Vagina (tissue), 2 donors: ENCODE measurements at regions not wholly inside any gene's neighbourhood (a gene's known extent, or its start where the extent isn't known, plus 50 kb on each side); places are given as distances from the start of the nearest gene placed in this dataset.

Source experiments
- DNase-seq, 2 donors: peaks; one replicate each; pipeline ENCODE4 v3.0.0-alpha.2; 2017; ENCODE audit errors: extremely low spot score in 2 of 2
- H3K27ac ChIP-seq: fragments of 200-600 bp; sonication (generic); one replicate; pipeline ENCODE4 v1.5.1; 2019
- H3K27me3 ChIP-seq: fragments of 200-600 bp; sonication (generic); one replicate; pipeline ENCODE4 v1.5.1; 2019
- H3K36me3 ChIP-seq, 2 donors: fragments of 200-600 bp; sonication (generic); one replicate each; pipeline ENCODE4 v1.5.1; 2017 to 2019
- H3K4me1 ChIP-seq: fragments of 200-600 bp; sonication (generic); one replicate; pipeline ENCODE4 v1.5.1; 2019
- H3K4me3 ChIP-seq, 2 donors: fragments of 200-600 bp; sonication (generic); 1 replicate in 1 of 2; 2 replicates in 1 of 2; pipeline ENCODE4 v1.5.1; 2016 to 2019
- H3K9me3 ChIP-seq: fragments of 200-600 bp; sonication (generic); one replicate; pipeline ENCODE4 v1.5.1; 2019
- CTCF ChIP-seq, 3 experiments: fragments of 450-650 bp in 2 of 3; fragments of 200-600 bp in 1 of 3; sonication (generic) in 1 of 3; IDR thresholded peaks; one replicate each; pipeline ENCODE4 v1.5.1; 2017 to 2019; ENCODE audit warnings: antibody characterized with exemption in 3 of 3, mild to moderate bottlenecking in 2 of 3, moderate library complexity in 2 of 3
- POLR2A ChIP-seq, 2 donors: fragments of 450-650 bp; IDR thresholded peaks; one replicate each; pipeline ENCODE4 v1.6.1; 2017; ENCODE audit warnings: antibody characterized with exemption in 2 of 2, mild to moderate bottlenecking in 2 of 2, moderate library complexity in 2 of 2
- POLR2AphosphoS5 ChIP-seq, 2 donors: sonication (generic); formaldehyde crosslinking; IDR thresholded peaks; one replicate each; pipeline ENCODE4 v1.9.0; 2017; ENCODE audit warnings: antibody characterized with exemption in 2 of 2, mild to moderate bottlenecking in 2 of 2, low read depth in 1 of 2; ENCODE audit not compliant: insufficient read depth in 1 of 2
- intact Hi-C: fragments of 100-400 bp; cut with DNase I; formaldehyde crosslinking; loops from one replicate; pipeline ENCODE4 v1.15.1; 2023

DNA sequence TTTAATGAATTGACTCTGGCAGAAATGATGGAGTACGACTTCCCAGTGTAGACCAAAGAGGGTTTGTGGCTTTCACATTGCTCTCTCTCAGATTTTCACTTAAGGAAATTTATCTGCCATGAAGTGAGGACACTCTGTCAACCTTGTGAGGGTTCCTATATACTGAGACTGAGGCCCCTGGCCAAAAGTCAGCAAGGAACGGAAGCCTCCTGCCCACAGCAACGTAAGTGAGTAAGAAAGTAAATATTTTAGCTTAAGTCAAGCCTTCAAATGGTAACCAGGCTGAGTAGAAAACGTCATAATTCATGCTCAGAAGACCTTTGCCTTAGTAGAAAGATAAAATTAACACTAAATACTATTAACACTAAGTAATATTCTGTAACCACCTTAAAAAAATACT is 1080.5 kb upstream of the ACVR2A start:
- no peaks in the 10 kb centered on the region for H3K9me3 ChIP-seq
- TF ChIP-seq POLR2A (IDR thresholded peaks at IDR 0.05) (no peak), POLR2AphosphoS5 (IDR thresholded peaks at IDR 0.05; ENCODE audit: insufficient read depth in 1 of 2, low read depth in 1 of 2) (no peak), CTCF (IDR thresholded peaks at IDR 0.05) (no peak)
- no peak for DNase-seq
- H3K27ac ChIP-seq: no peak overlapping the region
- intact Hi-C loops: no loop called here
- no peaks in the 10 kb centered on the region for H3K36me3 ChIP-seq
- H3K27me3 ChIP-seq: no peaks in the 10 kb centered on the region
- no peak overlapping the region for H3K4me3 ChIP-seq
- peaks cover 7% of the 10 kb centered on the region for H3K4me1 ChIP-seq

DNA sequence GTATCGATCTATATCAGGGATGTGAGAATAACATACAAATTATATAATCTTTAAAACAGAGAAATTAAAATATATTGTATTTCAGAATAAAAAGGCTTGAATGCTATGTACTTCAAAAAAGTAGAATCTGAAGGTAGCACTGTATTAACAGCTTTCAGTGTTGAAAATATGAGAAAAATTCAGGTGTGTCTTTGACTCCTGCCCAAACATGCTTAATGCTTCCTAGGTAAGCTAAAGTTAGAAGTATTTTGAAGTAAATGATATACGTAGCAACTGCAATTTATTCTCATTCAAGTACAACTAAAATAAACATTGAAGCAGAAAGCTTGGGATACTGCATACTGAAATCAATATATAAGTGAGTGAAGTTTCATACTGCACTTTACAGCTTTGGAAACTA is 1082.0 kb upstream of the ACVR2A start:
- H3K27ac ChIP-seq: no peak overlapping the region
- no peak for TF ChIP-seq POLR2A (IDR thresholded peaks at IDR 0.05)
- TF ChIP-seq POLR2AphosphoS5 (IDR thresholded peaks at IDR 0.05; ENCODE audit: insufficient read depth in 1 of 2, low read depth in 1 of 2): no peak
- no peak for TF ChIP-seq CTCF (IDR thresholded peaks at IDR 0.05)

GRCh38 chr2:146754606-146755005 is 1090.2 kb upstream of the ACVR2A start:
- H3K27me3 ChIP-seq: no peaks in the 10 kb centered on the region
- no peak overlapping the region for H3K4me3 ChIP-seq
- H3K9me3 ChIP-seq: no peaks in the 10 kb centered on the region
- no peaks in the 10 kb centered on the region for H3K4me1 ChIP-seq
- no peak for DNase-seq
- intact Hi-C loops: no loop called here
- TF ChIP-seq CTCF (IDR thresholded peaks at IDR 0.05) (no peak), POLR2AphosphoS5 (IDR thresholded peaks at IDR 0.05; ENCODE audit: insufficient read depth in 1 of 2, low read depth in 1 of 2) (no peak), POLR2A (IDR thresholded peaks at IDR 0.05) (no peak)
- no peaks in the 10 kb centered on the region for H3K36me3 ChIP-seq
- no peak overlapping the region for H3K27ac ChIP-seq

More for the DNA sequence above, 1082.0 kb upstream of the ACVR2A start:
- Histone ChIP-seq H3K4me1 (peaks cover 7% of the 10 kb centered on the region), H3K27me3 (no peaks in the 10 kb centered on the region), H3K4me3 (no peak overlapping the region), H3K36me3 (no peaks in the 10 kb centered on the region), H3K9me3 (no peaks in the 10 kb centered on the region)
- no peak for DNase-seq
- intact Hi-C loops: no loop called here

- no peaks in the 10 kb centered on the region for H3K9me3 ChIP-seq
- H3K27me3 ChIP-seq: no peaks in the 10 kb centered on the region
- intact Hi-C loops: no loop called here
- DNase-seq: no peak
- TF ChIP-seq POLR2AphosphoS5 (IDR thresholded peaks at IDR 0.05; ENCODE audit: insufficient read depth in 1 of 2, low read depth in 1 of 2): no peak
- TF ChIP-seq POLR2A (IDR thresholded peaks at IDR 0.05): no peak
- no peak for TF ChIP-seq CTCF (IDR thresholded peaks at IDR 0.05)
- no peak overlapping the region for H3K4me3 ChIP-seq
- H3K27ac ChIP-seq: no peak overlapping the region
- no peaks in the 10 kb centered on the region for H3K36me3 ChIP-seq
- H3K4me1 ChIP-seq: no peaks in the 10 kb centered on the region
Observed at GRCh38 chr2:146748046-146748445, 1096.8 kb upstream of the ACVR2A start.

DNA sequence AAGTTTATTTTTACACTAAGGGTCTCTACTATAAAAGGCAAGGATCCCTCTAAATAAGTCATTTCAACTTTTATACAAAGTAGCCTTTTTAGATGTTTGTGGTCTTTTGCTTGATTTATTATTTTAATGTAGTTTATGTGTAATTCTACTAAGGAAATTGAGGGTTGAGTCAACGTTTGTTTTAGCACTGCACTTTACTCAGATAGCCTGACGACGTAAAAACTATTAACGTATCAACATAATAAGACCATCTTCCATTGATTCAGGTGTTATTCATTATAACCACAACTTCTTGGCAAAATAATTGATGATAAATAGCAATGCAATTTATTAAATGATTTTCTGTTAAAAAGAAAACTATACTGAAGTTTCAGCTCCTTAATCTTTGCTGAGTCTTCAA is 1103.6 kb upstream of the ACVR2A start:
- DNase-seq: no peak
- intact Hi-C loops: no loop called here

More for the DNA sequence above, 1103.6 kb upstream of the ACVR2A start:
- Histone ChIP-seq H3K4me1 (no peaks in the 10 kb centered on the region), H3K27me3 (no peaks in the 10 kb centered on the region), H3K27ac (no peak overlapping the region), H3K9me3 (no peaks in the 10 kb centered on the region), H3K36me3 (no peaks in the 10 kb centered on the region), H3K4me3 (no peak overlapping the region)
- TF ChIP-seq POLR2AphosphoS5 (IDR thresholded peaks at IDR 0.05; ENCODE audit: insufficient read depth in 1 of 2, low read depth in 1 of 2): no peak
- TF ChIP-seq CTCF (IDR thresholded peaks at IDR 0.05): no peak
- TF ChIP-seq POLR2A (IDR thresholded peaks at IDR 0.05): no peak
